Progenitor cell of endocrine pancreas (in vitro differentiated cells): ENCODE measurements at regions not wholly inside any gene's neighbourhood (a gene's known extent, or its start where the extent isn't known, plus 50 kb on each side); places are given as distances from the start of the nearest gene placed in this dataset.

ENCODE experiments used
- DNase-seq: peaks from one replicate; pipeline ENCODE4 v3.0.0; 2021; ENCODE audit warnings: low spot score; ENCODE audit not compliant: unreplicated experiment
- H3K27ac Mint-ChIP-seq: 2 replicates; pipeline ENCODE4 v1.8.0; 2021; ENCODE audit warnings: mild to moderate bottlenecking, moderate library complexity, mixed read lengths
- H3K27me3 Mint-ChIP-seq: 2 replicates; pipeline ENCODE4 v1.8.0; 2021; ENCODE audit warnings: mixed read lengths
- H3K36me3 Mint-ChIP-seq: 2 replicates; pipeline ENCODE4 v1.8.0; 2022; ENCODE audit warnings: mixed read lengths; ENCODE audit not compliant: insufficient read depth
- H3K4me1 Mint-ChIP-seq: 2 replicates; pipeline ENCODE4 v1.8.0; 2021; ENCODE audit warnings: low read depth, mixed read lengths
- H3K4me3 Mint-ChIP-seq: 2 replicates; pipeline ENCODE4 v1.8.0; 2021; ENCODE audit warnings: low read depth, mild to moderate bottlenecking, moderate library complexity, mixed read lengths
- H3K9me3 Mint-ChIP-seq: 2 replicates; pipeline ENCODE4 v1.8.0; 2021; ENCODE audit warnings: low read depth, mixed read lengths
- TF ChIP-seq, protein P1 (sequence below): fragments of 200-600 bp; sonication (generic); IDR thresholded peaks from one replicate; pipeline ENCODE4 v1.5.0; 2021; ENCODE audit warnings: antibody characterized with exemption, mild to moderate bottlenecking; ENCODE audit not compliant: unreplicated experiment

DNA sequence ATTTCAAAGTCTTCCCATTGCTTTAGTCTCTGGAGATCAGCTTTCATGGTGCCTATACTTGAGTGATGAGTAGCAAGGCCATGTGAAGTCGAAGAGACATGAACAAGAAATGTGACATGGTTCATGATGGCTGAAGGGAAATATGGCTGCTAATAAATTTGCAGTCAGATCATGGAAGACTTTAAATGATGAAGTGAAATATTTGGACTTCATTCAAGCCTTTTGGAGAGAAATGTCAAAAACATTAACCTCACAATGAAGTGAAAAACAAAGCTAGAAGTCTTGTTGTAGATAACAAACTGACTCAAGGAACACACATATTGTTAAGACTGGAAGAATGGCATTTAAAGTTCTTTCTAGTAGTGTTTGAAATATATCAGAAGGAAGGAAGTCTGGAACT lies 120.3 kb upstream of the CCDC54 start:
- H3K9me3 Mint-ChIP-seq, result no peaks in the 10 kb centered on the region
- H3K27me3 Mint-ChIP-seq, result no peaks in the 10 kb centered on the region
- H3K36me3 Mint-ChIP-seq, result no peaks in the 10 kb centered on the region
- no peak for DNase-seq
- no peak overlapping the region for H3K4me3 Mint-ChIP-seq
- no peaks in the 10 kb centered on the region for H3K4me1 Mint-ChIP-seq
- TF ChIP-seq, protein P1, sequence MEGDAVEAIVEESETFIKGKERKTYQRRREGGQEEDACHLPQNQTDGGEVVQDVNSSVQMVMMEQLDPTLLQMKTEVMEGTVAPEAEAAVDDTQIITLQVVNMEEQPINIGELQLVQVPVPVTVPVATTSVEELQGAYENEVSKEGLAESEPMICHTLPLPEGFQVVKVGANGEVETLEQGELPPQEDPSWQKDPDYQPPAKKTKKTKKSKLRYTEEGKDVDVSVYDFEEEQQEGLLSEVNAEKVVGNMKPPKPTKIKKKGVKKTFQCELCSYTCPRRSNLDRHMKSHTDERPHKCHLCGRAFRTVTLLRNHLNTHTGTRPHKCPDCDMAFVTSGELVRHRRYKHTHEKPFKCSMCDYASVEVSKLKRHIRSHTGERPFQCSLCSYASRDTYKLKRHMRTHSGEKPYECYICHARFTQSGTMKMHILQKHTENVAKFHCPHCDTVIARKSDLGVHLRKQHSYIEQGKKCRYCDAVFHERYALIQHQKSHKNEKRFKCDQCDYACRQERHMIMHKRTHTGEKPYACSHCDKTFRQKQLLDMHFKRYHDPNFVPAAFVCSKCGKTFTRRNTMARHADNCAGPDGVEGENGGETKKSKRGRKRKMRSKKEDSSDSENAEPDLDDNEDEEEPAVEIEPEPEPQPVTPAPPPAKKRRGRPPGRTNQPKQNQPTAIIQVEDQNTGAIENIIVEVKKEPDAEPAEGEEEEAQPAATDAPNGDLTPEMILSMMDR, result no peak
- no peak overlapping the region for H3K27ac Mint-ChIP-seq

DNA sequence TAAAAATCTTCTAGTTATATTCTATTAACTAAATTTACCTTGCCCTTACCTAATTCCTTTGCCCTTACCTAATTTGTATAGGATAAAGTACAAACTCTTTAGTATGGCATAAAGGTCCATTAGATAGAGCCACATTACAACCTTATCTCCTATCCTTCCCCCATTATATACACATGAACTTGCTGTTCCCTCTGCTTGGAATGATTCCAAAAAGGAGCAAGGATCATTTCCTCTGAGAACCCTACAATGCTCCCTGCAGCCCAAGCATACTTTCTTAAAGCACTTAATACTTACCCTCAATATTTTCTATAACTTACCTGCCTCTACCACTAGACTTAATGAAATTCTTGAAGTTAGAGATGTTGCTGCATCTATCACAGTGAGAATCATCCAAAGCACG lies 118.9 kb upstream of the CCDC54 start:
- no peak overlapping the region for H3K4me3 Mint-ChIP-seq
- H3K27ac Mint-ChIP-seq, result no peak overlapping the region
- no peaks in the 10 kb centered on the region for H3K4me1 Mint-ChIP-seq
- no peaks in the 10 kb centered on the region for H3K36me3 Mint-ChIP-seq
- H3K9me3 Mint-ChIP-seq, result no peaks in the 10 kb centered on the region
- DNase-seq, result no peak
- no peaks in the 10 kb centered on the region for H3K27me3 Mint-ChIP-seq
- TF ChIP-seq, protein P1, result no peak

DNA sequence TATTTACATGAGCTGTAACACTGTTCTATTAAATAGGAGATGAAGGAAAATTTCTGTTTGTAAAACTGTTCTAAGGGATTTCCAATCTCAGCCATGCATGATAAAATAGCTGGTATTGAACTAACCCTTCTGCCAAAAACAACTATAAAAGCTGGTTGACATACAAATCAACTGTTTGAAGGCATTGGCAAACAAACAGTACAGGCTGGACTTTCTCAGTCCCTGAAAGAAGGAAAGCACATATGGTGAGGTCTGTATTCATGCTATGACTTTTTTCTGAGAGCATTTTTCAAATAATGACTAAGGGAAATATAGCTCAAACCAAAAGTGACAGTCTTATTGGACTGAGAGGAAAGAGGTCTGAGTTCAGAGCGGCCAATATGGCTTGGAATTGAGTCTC lies 117.0 kb upstream of the CCDC54 start:
- Mint-ChIP-seq H3K9me3 (no peaks in the 10 kb centered on the region), H3K36me3 (no peaks in the 10 kb centered on the region), H3K4me3 (no peak overlapping the region), H3K4me1 (peaks cover 14% of the 10 kb centered on the region), H3K27me3 (no peaks in the 10 kb centered on the region), H3K27ac (no peak overlapping the region)
- TF ChIP-seq, protein P1, result no peak
- DNase-seq, result no peak

DNA sequence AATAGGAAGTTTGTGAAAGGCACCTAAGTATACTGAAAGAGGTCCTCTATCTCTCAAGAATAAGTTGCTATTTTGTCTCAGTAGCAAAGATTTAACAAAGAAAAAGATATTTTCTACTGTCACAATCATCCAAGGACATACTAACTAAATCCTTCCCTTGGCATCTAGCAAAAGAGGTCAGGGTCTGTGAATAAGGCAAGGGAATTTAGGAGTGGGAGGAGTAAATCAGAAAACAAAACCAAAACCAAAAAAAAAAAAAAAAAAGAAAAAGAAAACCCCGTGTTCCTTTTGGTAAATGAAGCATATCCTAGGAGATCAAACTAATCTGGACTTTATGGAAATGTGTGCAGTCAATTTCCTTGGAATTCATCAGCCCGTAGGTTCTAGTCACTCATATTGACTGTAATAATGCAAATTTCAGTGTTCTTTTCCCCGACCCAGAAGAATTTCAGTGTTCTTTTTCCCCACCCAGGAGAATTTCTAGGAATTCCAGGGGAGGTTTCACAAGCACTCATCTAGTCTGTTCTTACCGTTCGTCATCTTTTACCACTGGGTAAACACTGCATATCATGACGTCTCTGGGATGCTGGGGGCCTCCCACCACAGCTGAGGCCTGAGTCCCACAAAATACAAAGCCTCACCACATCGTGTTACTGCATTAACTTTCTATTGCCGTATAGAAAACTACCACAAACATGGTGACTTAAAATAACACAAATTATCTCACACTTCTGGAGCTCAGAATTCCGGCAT lies 113.8 kb upstream of the CCDC54 start:
- H3K9me3 Mint-ChIP-seq, result no peaks in the 10 kb centered on the region
- H3K36me3 Mint-ChIP-seq, result no peaks in the 10 kb centered on the region
- H3K4me1 Mint-ChIP-seq, result peaks cover 17% of the 10 kb centered on the region
- DNase-seq, result no peak
- H3K4me3 Mint-ChIP-seq, result no peak overlapping the region
- TF ChIP-seq, protein P1, result no peak
- H3K27me3 Mint-ChIP-seq, result no peaks in the 10 kb centered on the region
- no peak overlapping the region for H3K27ac Mint-ChIP-seq

DNA sequence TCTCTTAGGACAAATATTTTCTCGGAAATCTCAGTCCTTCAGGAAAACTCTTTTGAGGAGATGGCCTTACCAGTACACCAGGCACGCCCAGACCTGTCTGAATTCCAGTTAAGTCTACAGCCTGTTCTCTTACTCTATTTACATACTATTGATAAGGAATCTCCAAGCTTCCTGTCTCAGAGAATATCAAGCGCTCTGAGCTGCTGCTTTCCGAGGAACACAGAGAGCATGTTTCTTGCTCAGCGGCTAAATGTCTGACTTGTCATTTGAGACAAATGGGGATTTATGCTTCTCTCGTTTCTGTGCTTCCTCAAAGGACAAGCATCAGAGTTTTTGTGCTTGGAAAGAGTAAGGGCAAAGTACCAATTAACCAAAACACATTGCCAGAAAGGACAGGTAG lies 112.4 kb upstream of the CCDC54 start:
- Mint-ChIP-seq H3K27me3 (no peaks in the 10 kb centered on the region), H3K4me3 (no peak overlapping the region), H3K27ac (peak overlapping the region; percentile 41), H3K4me1 (peaks cover 17% of the 10 kb centered on the region), H3K36me3 (no peaks in the 10 kb centered on the region), H3K9me3 (no peaks in the 10 kb centered on the region)
- no peak for DNase-seq
- TF ChIP-seq, protein P1, result no peak
